ENCODE measurements at regions not wholly inside any gene's neighbourhood (a gene's known extent, or its start where the extent isn't known, plus 50 kb on each side); places are given as distances from the start of the nearest gene placed in this dataset.
"Not testable (repeated sequence)": the region's sequence is repeated elsewhere in the genome, so short reads cannot be mapped to it uniquely, and the experiment has no call there.

- Histone ChIP-seq H3K9me3 (no peaks in the 10 kb centered on the region), H3K36me3 (no peaks in the 10 kb centered on the region), H3K4me3 (no peak overlapping the region), H3K27me3 (peaks cover 21 to 48% (median 34%) of the 10 kb centered on the region in 3 donors), H3K4me1 (peaks cover 0 to 4% of the 10 kb centered on the region in 2 donors), H3K27ac (no peak overlapping the region)
- DNase-seq = no peak
- intact Hi-C loops (cut with DNase I; ENCODE audit: low total_unique reads) = no loop called here
- in situ Hi-C loops (cut with MboI; ENCODE audit: low sequenced_read_pairs in 4 of 4) = no loop called here
- no peak for ATAC-seq
- TF ChIP-seq POLR2A (IDR thresholded peaks at IDR 0.05) = no peak
- TF ChIP-seq, protein P1, sequence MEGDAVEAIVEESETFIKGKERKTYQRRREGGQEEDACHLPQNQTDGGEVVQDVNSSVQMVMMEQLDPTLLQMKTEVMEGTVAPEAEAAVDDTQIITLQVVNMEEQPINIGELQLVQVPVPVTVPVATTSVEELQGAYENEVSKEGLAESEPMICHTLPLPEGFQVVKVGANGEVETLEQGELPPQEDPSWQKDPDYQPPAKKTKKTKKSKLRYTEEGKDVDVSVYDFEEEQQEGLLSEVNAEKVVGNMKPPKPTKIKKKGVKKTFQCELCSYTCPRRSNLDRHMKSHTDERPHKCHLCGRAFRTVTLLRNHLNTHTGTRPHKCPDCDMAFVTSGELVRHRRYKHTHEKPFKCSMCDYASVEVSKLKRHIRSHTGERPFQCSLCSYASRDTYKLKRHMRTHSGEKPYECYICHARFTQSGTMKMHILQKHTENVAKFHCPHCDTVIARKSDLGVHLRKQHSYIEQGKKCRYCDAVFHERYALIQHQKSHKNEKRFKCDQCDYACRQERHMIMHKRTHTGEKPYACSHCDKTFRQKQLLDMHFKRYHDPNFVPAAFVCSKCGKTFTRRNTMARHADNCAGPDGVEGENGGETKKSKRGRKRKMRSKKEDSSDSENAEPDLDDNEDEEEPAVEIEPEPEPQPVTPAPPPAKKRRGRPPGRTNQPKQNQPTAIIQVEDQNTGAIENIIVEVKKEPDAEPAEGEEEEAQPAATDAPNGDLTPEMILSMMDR (IDR thresholded peaks at IDR 0.05 in 4 of 5, conservative IDR thresholded peaks at IDR 0.05 in 1 of 5) = no peak
These were observed 172.3 kb upstream of the PPP1R26 start for GRCh38 chr9:135307300-135307699.

GRCh38 chr9:135307919-135308318 is 171.7 kb upstream of the PPP1R26 start:
- DNase-seq; in situ Hi-C loops (cut with MboI; ENCODE audit: low sequenced_read_pairs in 4 of 4); H3K9me3 ChIP-seq; H3K36me3 ChIP-seq; ATAC-seq; H3K27ac ChIP-seq; intact Hi-C loops (cut with DNase I; ENCODE audit: low total_unique reads); H3K4me3 ChIP-seq; H3K4me1 ChIP-seq: not testable (repeated sequence)
- peaks cover 15 to 48% (median 29%) of the 10 kb centered on the region in 3 donors for H3K27me3 ChIP-seq

GRCh38 chr9:135308821-135309762 is 170.5 kb upstream of the PPP1R26 start:
- no peak for ATAC-seq
- in situ Hi-C loops (cut with MboI; ENCODE audit: low sequenced_read_pairs in 4 of 4) = no loop called here

DNA sequence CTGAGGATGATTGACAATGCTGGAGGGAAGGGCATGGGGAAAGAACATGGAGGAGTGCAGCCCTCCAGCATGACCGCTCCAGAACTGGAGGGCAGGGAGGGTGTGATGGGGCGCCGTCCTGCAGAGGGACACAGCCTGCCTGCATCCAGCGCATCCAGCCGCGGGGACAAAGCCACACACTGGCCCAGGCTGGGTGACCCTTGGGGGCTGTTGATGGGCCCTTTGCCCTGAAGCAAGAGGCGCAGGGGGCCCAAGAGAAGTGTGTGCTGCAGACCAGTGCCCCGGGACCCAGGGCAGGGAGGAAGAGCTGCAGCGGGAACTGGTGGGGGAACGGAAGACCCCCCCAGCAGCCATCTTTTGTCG is 169.8 kb upstream of the PPP1R26 start:
- no peak overlapping the region for H3K4me3 ChIP-seq
- H3K4me1 ChIP-seq = peaks cover 0 to 4% of the 10 kb centered on the region in 2 donors
- in situ Hi-C loops (cut with MboI; ENCODE audit: low sequenced_read_pairs in 4 of 4) (loop anchor here in 1 of 4 donors (10.0 kb wide), 1 partner anchor 65 kb away; no protein-coding TSS in a partner anchor), intact Hi-C loops (cut with DNase I; ENCODE audit: low total_unique reads) (no loop called here)
- DNase-seq (no peak), ATAC-seq (no peak)
- H3K9me3 ChIP-seq = no peaks in the 10 kb centered on the region
- no peak for TF ChIP-seq POLR2A (IDR thresholded peaks at IDR 0.05)
- TF ChIP-seq, protein P1 (IDR thresholded peaks at IDR 0.05 in 4 of 5, conservative IDR thresholded peaks at IDR 0.05 in 1 of 5) = no peak
- H3K36me3 ChIP-seq = no peaks in the 10 kb centered on the region
- no peak overlapping the region for H3K27ac ChIP-seq
- H3K27me3 ChIP-seq = peaks cover 13 to 45% (median 32%) of the 10 kb centered on the region in 3 donors

More at GRCh38 chr9:135308821-135309762, 170.5 kb upstream of the PPP1R26 start:
- TF ChIP-seq, protein P1 (IDR thresholded peaks at IDR 0.05 in 4 of 5, conservative IDR thresholded peaks at IDR 0.05 in 1 of 5) = no peak
- TF ChIP-seq POLR2A (IDR thresholded peaks at IDR 0.05) = no peak
- DNase-seq = no peak
- H3K36me3 ChIP-seq = no peaks in the 10 kb centered on the region
- intact Hi-C loops (cut with DNase I; ENCODE audit: low total_unique reads) = no loop called here
- H3K27me3 ChIP-seq = peaks cover 13 to 45% (median 32%) of the 10 kb centered on the region in 3 donors
- H3K27ac ChIP-seq = no peak overlapping the region
- no peaks in the 10 kb centered on the region for H3K9me3 ChIP-seq
- no peak overlapping the region for H3K4me3 ChIP-seq
- peaks cover 0 to 4% of the 10 kb centered on the region in 2 donors for H3K4me1 ChIP-seq

- TF ChIP-seq, protein P1 (IDR thresholded peaks at IDR 0.05 in 4 of 5, conservative IDR thresholded peaks at IDR 0.05 in 1 of 5) = no peak
- TF ChIP-seq POLR2A (IDR thresholded peaks at IDR 0.05) = no peak
- intact Hi-C loops (cut with DNase I; ENCODE audit: low total_unique reads) (no loop called here), in situ Hi-C loops (cut with MboI; ENCODE audit: low sequenced_read_pairs in 4 of 4) (loop anchor here in 1 of 4 donors (10.0 kb wide), 1 partner anchor 65 kb away; no protein-coding TSS in a partner anchor)
- Histone ChIP-seq H3K4me3 (no peak overlapping the region), H3K27me3 (peaks cover 13 to 45% (median 32%) of the 10 kb centered on the region in 3 donors), H3K9me3 (no peaks in the 10 kb centered on the region), H3K36me3 (no peaks in the 10 kb centered on the region), H3K27ac (no peak overlapping the region), H3K4me1 (peaks cover 0 to 4% of the 10 kb centered on the region in 2 donors)
- ATAC-seq (no peak), DNase-seq (no peak)
These were observed 169.4 kb upstream of the PPP1R26 start for GRCh38 chr9:135310134-135310533.

All from gastrocnemius medialis (tissue), 4 donors.